Activated gamma-delta T cell treated with anti-CD3 and anti-CD28 coated beads, Interleukin-2, amount 50 U/mL, for 16 hours (primary cell): ENCODE measurements at regions not wholly inside any gene's neighbourhood (a gene's known extent, or its start where the extent isn't known, plus 50 kb on each side); places are given as distances from the start of the nearest gene placed in this dataset.

Experiments used
- DNase-seq: peaks from one replicate; pipeline ENCODE4 v3.0.0-alpha.2; 2020; ENCODE audit warnings: low read depth

GRCh38 chr1:199287206-199287605 lies 648.4 kb downstream of the PTPRC start:
- no peak for DNase-seq

GRCh38 chr1:199287647-199288046 lies 648.8 kb downstream of the PTPRC start:
- DNase-seq, result no peak

GRCh38 chr1:199290186-199290585 lies 651.3 kb downstream of the PTPRC start:
- no peak for DNase-seq

- DNase-seq, result no peak
Measured at GRCh38 chr1:199291022-199291740, 652.3 kb downstream of the PTPRC start.

- no peak for DNase-seq
Measured at GRCh38 chr1:199292896-199293295, 654.1 kb downstream of the PTPRC start.

- no peak for DNase-seq
Measured at GRCh38 chr1:199295107-199295506, 656.3 kb downstream of the PTPRC start.

DNA sequence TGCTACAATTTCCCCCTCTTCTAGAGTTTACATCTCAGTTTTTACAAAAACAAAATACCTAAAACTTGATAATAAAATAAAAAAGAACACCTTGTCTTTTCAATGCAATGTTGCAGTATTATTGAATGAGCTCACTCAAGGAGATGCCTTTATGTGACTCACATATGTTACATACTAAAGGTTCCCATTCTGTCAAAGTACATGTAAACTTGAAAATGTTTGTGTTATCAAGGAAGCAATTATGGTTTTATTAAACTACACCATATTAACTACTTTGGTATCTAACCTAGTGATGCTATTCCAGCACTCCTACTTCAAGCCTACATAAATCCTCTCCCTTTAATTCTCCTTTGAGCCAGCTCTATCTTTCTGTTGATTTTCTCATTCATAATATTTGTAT lies 658.3 kb downstream of the PTPRC start:
- no peak for DNase-seq

DNA sequence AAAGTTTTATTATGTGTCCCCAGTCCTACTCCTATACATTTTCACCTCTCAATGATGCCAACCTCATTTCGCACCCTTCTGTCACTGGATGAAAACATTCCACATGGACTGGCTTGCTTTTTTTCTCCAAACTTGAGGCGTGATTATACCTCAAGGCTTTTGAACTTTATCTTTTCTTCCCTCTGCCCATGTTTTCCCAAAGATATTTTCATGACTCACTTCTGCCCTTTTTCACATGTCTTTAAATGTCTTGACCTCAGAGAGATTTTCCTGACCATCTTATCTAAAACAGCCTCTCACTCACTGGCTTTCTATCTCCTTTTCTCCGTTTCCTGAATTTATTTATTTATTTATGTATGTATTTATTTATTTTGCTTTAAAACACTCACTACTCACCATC lies 659.0 kb downstream of the PTPRC start:
- no peak for DNase-seq

- DNase-seq, result no peak
Measured at GRCh38 chr1:199298825-199299224, 660.0 kb downstream of the PTPRC start.

DNA sequence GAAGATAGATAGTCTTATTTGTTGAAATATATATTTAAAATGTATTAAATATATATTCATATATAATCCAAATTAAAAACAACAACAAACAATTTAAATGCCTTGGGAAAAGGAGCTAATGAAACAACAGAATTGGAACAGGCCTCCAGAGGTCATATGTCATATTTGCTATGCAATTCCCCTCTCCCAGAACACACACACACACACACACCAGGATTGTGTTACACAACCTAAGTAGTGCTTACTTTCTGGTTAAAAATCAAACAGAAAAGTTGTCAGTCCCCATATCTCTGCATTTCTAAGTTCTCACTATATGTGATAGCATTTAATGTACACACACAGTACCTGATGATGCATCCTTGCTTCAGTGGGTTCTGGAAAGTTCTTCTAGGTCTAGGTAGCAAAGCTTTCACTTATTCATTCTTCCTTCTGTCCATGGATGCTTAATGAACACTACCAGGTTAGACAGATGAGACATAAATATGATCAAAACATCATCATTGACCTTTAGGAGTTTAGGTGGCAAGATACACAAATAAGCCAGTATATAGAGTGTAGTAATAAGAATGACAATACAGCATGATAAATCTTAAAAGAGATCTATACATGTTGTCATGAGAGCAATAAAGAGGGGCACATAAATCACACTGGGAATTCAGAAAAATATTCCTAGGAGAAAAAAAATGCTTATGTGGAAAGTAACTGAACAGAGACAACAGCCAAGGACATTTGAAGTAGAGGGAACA lies 662.8 kb downstream of the PTPRC start:
- no peak for DNase-seq

GRCh38 chr1:199302554-199302953 lies 663.7 kb downstream of the PTPRC start:
- no peak for DNase-seq

- DNase-seq, result no peak
Measured at GRCh38 chr1:199303035-199303434, 664.2 kb downstream of the PTPRC start.

DNA sequence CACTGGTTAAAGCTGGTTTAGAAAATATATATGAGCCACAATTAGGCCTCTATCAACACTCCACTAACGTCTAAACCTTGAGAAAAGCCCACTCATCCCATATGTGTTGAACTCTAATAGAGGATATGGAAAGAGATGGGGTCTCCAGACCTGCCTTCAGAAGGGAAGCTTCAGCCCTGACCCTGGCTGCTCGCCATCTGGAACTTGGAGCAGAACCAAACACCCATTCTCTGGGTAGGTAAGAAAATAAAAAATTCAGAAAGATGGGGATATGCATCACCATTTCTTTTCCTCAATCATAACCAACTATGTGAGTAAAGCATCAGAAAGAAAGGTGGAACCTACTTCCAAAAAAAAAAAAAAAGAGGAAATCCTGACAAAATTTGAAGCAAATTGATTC lies 666.2 kb downstream of the PTPRC start:
- DNase-seq, result no peak

GRCh38 chr1:199307496-199308264 lies 668.8 kb downstream of the PTPRC start:
- no peak for DNase-seq

DNA sequence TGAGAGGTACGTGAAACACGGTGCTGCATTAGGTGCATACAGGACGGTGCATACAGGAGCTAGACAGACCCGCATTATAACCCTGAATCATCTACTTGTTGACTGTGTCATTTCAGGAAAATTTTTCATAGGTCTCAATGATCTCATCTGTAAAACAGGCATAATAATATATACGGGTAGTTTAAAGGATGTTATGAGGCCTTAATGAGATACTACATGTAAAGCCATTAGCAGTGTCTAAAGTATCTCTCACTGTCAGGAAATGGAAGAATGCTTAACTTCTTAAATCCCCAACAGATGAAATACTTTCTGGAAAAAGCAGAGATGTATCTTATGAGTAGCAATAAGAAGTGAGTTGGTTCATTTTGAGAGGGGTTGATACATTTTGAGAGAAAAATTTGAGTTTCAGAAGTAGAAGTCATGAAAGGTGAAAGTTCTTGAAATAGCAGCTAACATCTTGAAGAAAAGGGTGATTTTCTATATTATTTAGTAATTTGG lies 669.6 kb downstream of the PTPRC start:
- DNase-seq, result no peak

- DNase-seq, result no peak
Measured at GRCh38 chr1:199310708-199311107, 671.9 kb downstream of the PTPRC start.

DNA sequence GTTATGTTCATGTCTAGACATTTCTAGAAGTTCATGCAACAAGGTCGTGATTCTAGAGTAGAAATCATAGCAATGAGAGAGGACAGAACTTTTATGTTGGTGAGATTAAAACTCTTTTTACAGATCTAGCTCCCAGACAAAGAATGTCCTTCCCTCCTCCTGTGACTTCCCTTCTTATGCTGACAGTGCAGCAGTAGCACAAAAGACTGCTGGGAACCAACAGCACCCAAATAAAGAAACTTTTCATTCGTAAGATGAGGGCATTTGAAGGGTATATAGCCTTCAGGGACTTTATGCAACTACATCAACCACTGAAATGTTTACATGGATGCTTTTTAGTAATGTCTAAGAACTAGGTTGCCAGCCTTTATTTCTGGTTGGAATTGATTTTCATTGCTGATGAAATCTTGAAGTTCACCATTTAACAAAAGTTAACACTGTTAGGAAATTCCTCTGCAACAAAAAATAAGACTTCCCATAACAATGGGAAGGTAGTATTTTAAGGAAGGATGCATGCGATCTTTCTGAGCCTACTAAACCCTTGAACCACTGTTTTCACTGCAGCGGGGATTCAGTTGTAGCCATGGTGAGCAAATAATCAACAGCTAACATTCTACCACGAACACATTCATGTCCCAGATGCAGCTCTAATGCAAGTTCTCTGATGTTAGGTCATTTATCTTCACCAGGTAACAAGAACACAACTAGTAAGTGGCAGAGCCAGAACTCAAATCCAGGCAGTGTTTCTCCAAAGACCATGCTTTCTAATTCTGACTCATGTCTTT lies 672.8 kb downstream of the PTPRC start:
- DNase-seq, result no peak

DNA sequence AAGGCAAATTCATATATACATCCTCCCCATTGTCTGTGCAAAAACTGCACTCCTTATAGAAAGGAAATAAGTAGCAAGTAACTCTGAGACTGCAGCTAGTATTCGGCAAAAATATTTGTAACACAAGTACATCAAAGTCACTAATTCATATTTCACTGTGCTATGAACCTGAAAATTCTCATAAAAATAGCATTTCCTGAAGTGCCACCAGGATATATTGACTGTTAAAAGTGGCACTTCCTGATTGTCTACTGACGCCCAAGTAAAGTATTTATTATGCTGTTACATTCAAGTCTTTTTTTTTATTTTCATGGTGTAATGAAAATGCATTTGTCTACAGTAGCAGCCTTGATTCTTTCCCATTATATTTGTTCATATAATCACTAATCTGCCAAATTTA lies 673.8 kb downstream of the PTPRC start:
- no peak for DNase-seq

DNA sequence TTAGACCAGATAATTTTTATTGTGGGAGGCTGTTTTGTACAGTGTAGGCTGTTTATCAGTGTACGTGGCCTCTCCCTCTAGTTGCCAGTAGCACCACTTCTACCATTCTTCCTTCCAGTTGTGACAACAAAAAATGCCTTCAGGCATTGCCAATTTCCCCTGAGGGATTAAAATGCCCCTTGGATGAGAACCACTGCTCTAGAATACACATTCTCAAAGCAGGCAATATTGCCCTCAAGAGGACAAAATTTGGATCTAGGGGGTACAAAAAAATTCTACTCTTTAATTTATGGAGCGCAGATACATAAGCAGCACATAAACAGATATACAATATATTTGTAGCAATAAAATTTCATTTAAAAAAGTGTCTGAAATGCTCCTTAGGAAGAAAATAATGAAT lies 674.6 kb downstream of the PTPRC start:
- DNase-seq, result no peak

DNA sequence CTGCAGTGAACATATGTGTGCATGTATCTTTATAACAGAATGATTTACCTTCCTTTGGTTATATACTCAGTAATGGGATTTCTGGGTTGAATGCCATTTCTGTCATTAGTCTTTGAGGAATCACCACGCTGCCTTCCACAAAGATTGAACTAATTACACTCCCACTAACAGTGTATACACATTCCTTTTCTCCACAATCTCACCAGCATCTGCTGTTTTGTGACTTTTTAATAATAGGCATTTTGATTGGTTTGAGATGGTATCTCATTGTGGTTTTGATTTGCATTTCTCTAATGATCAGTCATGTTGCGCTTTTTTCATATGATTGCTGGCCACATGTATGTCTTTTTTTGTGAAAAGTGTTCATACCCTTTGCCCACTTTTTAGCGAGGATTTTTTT lies 680.5 kb downstream of the PTPRC start:
- no peak for DNase-seq

DNA sequence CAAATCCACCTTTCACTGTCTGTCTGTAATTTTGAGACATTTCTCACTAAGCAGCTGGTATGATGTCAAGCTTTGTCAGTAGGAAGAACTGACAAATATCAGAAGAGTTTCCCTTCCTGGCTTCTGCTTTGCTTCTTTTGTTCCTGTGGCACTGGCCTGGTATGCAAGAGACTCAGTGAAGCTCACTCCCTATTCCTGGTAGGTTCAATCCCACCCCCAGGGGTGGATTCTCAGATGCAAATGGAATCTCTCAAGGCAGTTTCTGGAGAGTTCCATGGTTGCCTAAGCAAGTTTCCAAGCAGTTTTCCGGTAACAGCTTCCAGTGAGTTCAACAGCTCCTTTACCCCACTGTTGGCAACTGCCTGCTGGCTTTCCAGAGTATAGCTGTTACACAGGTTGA lies 683.4 kb downstream of the PTPRC start:
- no peak for DNase-seq

DNA sequence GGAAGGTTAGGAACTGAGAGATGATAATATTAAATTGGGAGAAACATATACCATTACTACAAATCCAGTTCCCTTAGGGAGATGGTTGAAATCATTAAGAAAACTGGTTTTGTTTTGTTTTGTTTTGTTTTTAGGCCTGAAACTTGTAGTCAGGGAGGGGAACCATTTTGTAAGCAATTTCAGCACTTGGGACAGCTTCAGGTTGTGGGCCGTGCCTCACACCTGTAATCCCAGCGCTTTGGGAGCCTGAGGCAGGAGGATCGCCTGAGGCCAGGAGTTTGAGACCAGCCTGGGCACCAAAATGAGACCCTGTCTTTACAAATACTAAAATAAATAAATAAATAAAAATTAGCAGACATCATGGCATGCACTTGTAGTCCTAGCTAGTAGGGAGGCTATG lies 694.3 kb upstream of the NR5A2 start:
- no peak for DNase-seq
